SU-DHL-6 (cell line): ENCODE measurements at regions not wholly inside any gene's neighbourhood (a gene's known extent, or its start where the extent isn't known, plus 50 kb on each side); places are given as distances from the start of the nearest gene placed in this dataset.

Source experiments
- H2AFZ ChIP-seq: fragments of 200-600 bp; sonication (generic); 2 replicates; pipeline ENCODE4 v1.6.1; 2014; ENCODE audit warnings: low read depth, mild to moderate bottlenecking, moderate library complexity, mixed read lengths, antibody characterized with exemption, low read length; ENCODE audit not compliant: severe bottlenecking
- H3F3A ChIP-seq: fragments of 200-600 bp; shearing (Covaris generic); 2 replicates; pipeline ENCODE4 v1.6.0; 2016; ENCODE audit warnings: antibody characterized with exemption, mild to moderate bottlenecking; ENCODE audit not compliant: insufficient read depth
- H3K27ac ChIP-seq: fragments of 200-600 bp; sonication (generic); 2 replicates; pipeline ENCODE4 v1.5.1; 2016; ENCODE audit warnings: low read depth, mild to moderate bottlenecking, low read length, moderate library complexity, mixed read lengths
- H3K27me3 ChIP-seq: fragments of 200-600 bp; sonication (generic), shearing (Covaris generic); 2 replicates; pipeline ENCODE4 v1.6.0; 2014; ENCODE audit warnings: mild to moderate bottlenecking, low read length
- H3K36me3 ChIP-seq: fragments of 200-600 bp; sonication (generic); 2 replicates; pipeline ENCODE4 v1.6.1; 2014; ENCODE audit warnings: mild to moderate bottlenecking, low read length, mixed read lengths
- H3K4me2 ChIP-seq: fragments of 300-600, 200-600 bp; shearing (Covaris generic), sonication (generic); 2 replicates; pipeline ENCODE4 v1.6.0; 2014; ENCODE audit warnings: low read length, low read depth, mild to moderate bottlenecking; ENCODE audit not compliant: poor library complexity, severe bottlenecking
- H3K4me3 ChIP-seq: fragments of 200-600 bp; sonication (generic); 2 replicates; pipeline ENCODE4 v1.5.1; 2014; ENCODE audit warnings: antibody characterized with exemption, low read length, mild to moderate bottlenecking, mixed read lengths; ENCODE audit not compliant: insufficient read depth, poor library complexity, severe bottlenecking
- H3K79me2 ChIP-seq: fragments of 200-600 bp; sonication (generic); 2 replicates; pipeline ENCODE4 v1.6.1; 2014; ENCODE audit warnings: mild to moderate bottlenecking, low read length, moderate library complexity; ENCODE audit not compliant: insufficient read depth
- H3K9ac ChIP-seq: fragments of 200-600 bp; sonication (generic); 2 replicates; pipeline ENCODE4 v1.7.0; 2014; ENCODE audit warnings: mild to moderate bottlenecking, low read length
- H3K9me2 ChIP-seq: fragments of 200-600 bp; sonication (generic); replicated peaks from 2 replicates; pipeline ENCODE4 v1.6.1; 2014; ENCODE audit warnings: low read length; ENCODE audit not compliant: insufficient read depth
- H3K9me3 ChIP-seq: fragments of 200-600 bp; sonication (generic); 2 replicates; pipeline ENCODE4 v1.6.1; 2014; ENCODE audit warnings: low read length, mixed read lengths; ENCODE audit not compliant: insufficient read depth
- H4K20me1 ChIP-seq: fragments of 200-600 bp; sonication (generic); 2 replicates; pipeline ENCODE4 v1.6.1; 2014; ENCODE audit warnings: low read depth, mild to moderate bottlenecking, antibody characterized with exemption, low read length, moderate library complexity, mixed read lengths
- EZH2phosphoT487 ChIP-seq: fragments of 200-600 bp; sonication (generic), shearing (Covaris generic); conservative IDR thresholded peaks from 2 replicates; pipeline ENCODE4 v1.6.1; 2018; ENCODE audit warnings: mild to moderate bottlenecking, antibody characterized with exemption, low read length, moderate library complexity, mixed read lengths
- TF ChIP-seq, protein P1 (sequence below): fragments of 200-600 bp; sonication (generic); IDR thresholded peaks from one replicate; pipeline ENCODE4 v1.5.1; 2017; ENCODE audit warnings: antibody characterized with exemption, mild to moderate bottlenecking, low read length, moderate library complexity; ENCODE audit not compliant: insufficient read depth, poor library complexity, severe bottlenecking

GRCh38 chr9:96163712-96164111 is 138.3 kb downstream of the HSD17B3 start:
- no peak overlapping the region for H3K27ac ChIP-seq
- no peak overlapping the region for H2AFZ ChIP-seq
- H3K79me2 ChIP-seq: no peaks in the 10 kb centered on the region
- no peaks in the 10 kb centered on the region for H3K36me3 ChIP-seq
- H3K4me3 ChIP-seq: no peak overlapping the region
- no peaks in the 10 kb centered on the region for H3F3A ChIP-seq
- no peaks in the 10 kb centered on the region for H3K9me2 ChIP-seq
- no peaks in the 10 kb centered on the region for H3K9me3 ChIP-seq
- H3K9ac ChIP-seq: no peak overlapping the region
- H3K27me3 ChIP-seq: no peaks in the 10 kb centered on the region
- TF ChIP-seq EZH2phosphoT487: no peak
- TF ChIP-seq, protein P1, sequence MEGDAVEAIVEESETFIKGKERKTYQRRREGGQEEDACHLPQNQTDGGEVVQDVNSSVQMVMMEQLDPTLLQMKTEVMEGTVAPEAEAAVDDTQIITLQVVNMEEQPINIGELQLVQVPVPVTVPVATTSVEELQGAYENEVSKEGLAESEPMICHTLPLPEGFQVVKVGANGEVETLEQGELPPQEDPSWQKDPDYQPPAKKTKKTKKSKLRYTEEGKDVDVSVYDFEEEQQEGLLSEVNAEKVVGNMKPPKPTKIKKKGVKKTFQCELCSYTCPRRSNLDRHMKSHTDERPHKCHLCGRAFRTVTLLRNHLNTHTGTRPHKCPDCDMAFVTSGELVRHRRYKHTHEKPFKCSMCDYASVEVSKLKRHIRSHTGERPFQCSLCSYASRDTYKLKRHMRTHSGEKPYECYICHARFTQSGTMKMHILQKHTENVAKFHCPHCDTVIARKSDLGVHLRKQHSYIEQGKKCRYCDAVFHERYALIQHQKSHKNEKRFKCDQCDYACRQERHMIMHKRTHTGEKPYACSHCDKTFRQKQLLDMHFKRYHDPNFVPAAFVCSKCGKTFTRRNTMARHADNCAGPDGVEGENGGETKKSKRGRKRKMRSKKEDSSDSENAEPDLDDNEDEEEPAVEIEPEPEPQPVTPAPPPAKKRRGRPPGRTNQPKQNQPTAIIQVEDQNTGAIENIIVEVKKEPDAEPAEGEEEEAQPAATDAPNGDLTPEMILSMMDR: no peak
- H3K4me2 ChIP-seq: no peak overlapping the region
- H4K20me1 ChIP-seq: no peaks in the 10 kb centered on the region

DNA sequence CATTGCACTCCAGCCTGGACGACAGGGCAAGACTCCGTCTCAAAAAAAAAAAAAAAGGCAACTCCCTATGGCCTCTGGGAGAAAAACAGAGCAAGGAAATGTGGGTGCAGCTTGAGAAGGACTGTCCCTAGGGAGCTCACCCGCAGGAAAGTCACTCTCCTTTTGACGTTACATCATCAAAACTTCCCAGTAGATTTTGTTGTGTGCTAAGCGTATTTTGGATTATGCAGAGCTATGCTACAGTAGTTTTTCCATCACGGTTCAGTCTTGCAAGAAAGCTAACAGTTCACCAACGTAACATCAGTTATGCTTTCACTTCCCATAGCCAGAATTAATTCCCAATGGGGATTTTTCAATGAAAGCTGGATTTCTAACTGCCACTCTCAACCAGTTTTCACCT is 138.8 kb downstream of the HSD17B3 start:
- Histone ChIP-seq H3F3A (no peaks in the 10 kb centered on the region), H3K27me3 (no peaks in the 10 kb centered on the region), H3K4me2 (no peak overlapping the region), H3K27ac (no peak overlapping the region), H3K4me3 (no peak overlapping the region), H3K36me3 (no peaks in the 10 kb centered on the region), H3K9me2 (no peaks in the 10 kb centered on the region), H3K9me3 (no peaks in the 10 kb centered on the region), H3K9ac (no peak overlapping the region), H2AFZ (no peak overlapping the region), H4K20me1 (no peaks in the 10 kb centered on the region), H3K79me2 (no peaks in the 10 kb centered on the region)
- TF ChIP-seq, protein P1: no peak
- no peak for TF ChIP-seq EZH2phosphoT487

- Histone ChIP-seq H3K36me3 (no peaks in the 10 kb centered on the region), H3K9ac (no peak overlapping the region), H2AFZ (no peak overlapping the region), H3F3A (no peaks in the 10 kb centered on the region), H4K20me1 (no peaks in the 10 kb centered on the region), H3K9me2 (no peaks in the 10 kb centered on the region), H3K4me2 (no peak overlapping the region), H3K79me2 (no peaks in the 10 kb centered on the region), H3K27me3 (no peaks in the 10 kb centered on the region), H3K9me3 (no peaks in the 10 kb centered on the region), H3K4me3 (no peak overlapping the region), H3K27ac (no peak overlapping the region)
- no peak for TF ChIP-seq EZH2phosphoT487
- TF ChIP-seq, protein P1: no peak
Observed at GRCh38 chr9:96161819-96162218, 140.2 kb downstream of the HSD17B3 start.

DNA sequence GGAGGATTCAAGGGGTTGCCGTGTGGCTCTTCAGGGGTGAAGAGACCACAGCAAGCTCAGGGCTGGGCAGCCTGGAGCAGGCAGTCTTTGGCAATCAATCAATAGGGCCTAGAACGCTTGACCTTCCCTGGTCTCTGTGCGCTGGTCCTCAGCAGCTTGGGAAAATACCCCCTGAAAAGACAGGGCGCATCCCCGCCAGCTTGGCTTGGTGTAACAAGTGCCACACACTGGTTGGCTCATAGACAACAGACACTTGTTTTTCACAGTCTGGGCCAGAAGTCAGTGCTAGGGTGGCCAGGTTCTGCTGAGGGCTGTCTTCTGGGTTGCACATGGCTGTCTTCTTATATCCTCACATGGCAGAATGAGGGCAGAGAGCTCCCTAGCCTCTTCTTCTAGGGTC is 141.1 kb downstream of the HSD17B3 start:
- H3K79me2 ChIP-seq: no peaks in the 10 kb centered on the region
- H4K20me1 ChIP-seq: no peaks in the 10 kb centered on the region
- no peaks in the 10 kb centered on the region for H3K27me3 ChIP-seq
- H3F3A ChIP-seq: no peaks in the 10 kb centered on the region
- no peak overlapping the region for H3K4me2 ChIP-seq
- no peaks in the 10 kb centered on the region for H3K9me3 ChIP-seq
- TF ChIP-seq, protein P1: no peak
- TF ChIP-seq EZH2phosphoT487: no peak
- H3K4me3 ChIP-seq: no peak overlapping the region
- no peak overlapping the region for H3K27ac ChIP-seq
- H3K36me3 ChIP-seq: no peaks in the 10 kb centered on the region
- H3K9ac ChIP-seq: no peak overlapping the region
- no peaks in the 10 kb centered on the region for H3K9me2 ChIP-seq
- no peak overlapping the region for H2AFZ ChIP-seq
